HepG2 (cell line): ENCODE measurements at regions not wholly inside any gene's neighbourhood (a gene's known extent, or its start where the extent isn't known, plus 50 kb on each side); places are given as distances from the start of the nearest gene placed in this dataset.

Experiments used
- ATAC-seq: fragments of 200-7000 bp; cut with Tn5 transposase; 3 replicates; pipeline ENCODE4 v1.9.1; 2020; ENCODE audit warnings: mild to moderate bottlenecking, moderate library complexity
- BruUV-seq: library from RNA; stranded (reverse); fragments of 400-500 nt; replicated peaks from 2 replicates; lab custom pipeline; 2021; lab: Mats Ljungman, UMichigan
- CTCF ChIA-PET: fragments of 300-600 bp; formaldehyde crosslinking; extraction: SDS; loops from one replicate; lab custom pipeline; 2021; ENCODE audit warnings: low total read pairs, inconsistent platforms, low intra/inter-chr PET ratio; lab: Yijun Ruan, JAX
- POLR2A ChIA-PET: fragments of 350-600 bp; sonication (Branson Sonifier 250); formaldehyde crosslinking; loops from one replicate; lab custom pipeline; 2020; ENCODE audit warnings: antibody characterized with exemption, inconsistent platforms; lab: Yijun Ruan, JAX
- DNase-seq: peaks from one replicate; pipeline ENCODE4 v3.0.0-alpha.2; 2015; ENCODE audit warnings: low spot score
- FAIRE-seq: peaks from 3 replicates; lab custom pipeline; 2011; peaks lifted over from hg19 to GRCh38; lab: Jason Lieb, UNC
- H2AFZ ChIP-seq: one replicate; pipeline ENCODE4 v1.6.1; 2011; ENCODE audit warnings: low read length, inconsistent platforms
- H3K27ac ChIP-seq: fragments of 300-600 bp; 3 replicates; pipeline ENCODE4 v1.8.0; 2011; ENCODE audit warnings: mixed run types, mild to moderate bottlenecking, mixed read lengths, low read length, inconsistent platforms; ENCODE audit not compliant: insufficient read depth; ENCODE audit errors: extremely low read length
- H3K27me3 ChIP-seq, 2 experiments: fragments of 200-600 bp in 1 of 2; 2 replicates in 1 of 2; 3 replicates in 1 of 2; pipeline versions ENCODE4 v1.6.0 to v1.8.0; 2011; ENCODE audit warnings: low read length in 2 of 2, mild to moderate bottlenecking in 2 of 2, moderate library complexity in 2 of 2, inconsistent platforms in 1 of 2; ENCODE audit not compliant: insufficient read depth in 2 of 2, control insufficient read depth in 1 of 2
- H3K36me3 ChIP-seq, 2 experiments: fragments of 200-600 bp in 1 of 2; replicated peaks in 1 of 2; 2 replicates in 1 of 2; 3 replicates in 1 of 2; pipeline versions ENCODE4 v1.5.1 to v1.8.0; 2011; ENCODE audit warnings: low read length in 2 of 2, inconsistent platforms in 1 of 2; ENCODE audit not compliant: insufficient read depth in 2 of 2, control insufficient read depth in 1 of 2
- H3K4me1 ChIP-seq: 2 replicates; pipeline ENCODE4 v1.5.1; 2012; ENCODE audit warnings: low read length, inconsistent platforms; ENCODE audit not compliant: insufficient read depth
- H3K4me2 ChIP-seq: 2 replicates; pipeline ENCODE4 v1.6.0; 2011; ENCODE audit warnings: low read depth, low read length, inconsistent platforms
- H3K4me3 ChIP-seq, 3 experiments: fragments of 200-600 bp in 1 of 3; sonication (generic), shearing (Covaris generic) in 1 of 3; replicated peaks in 1 of 3; 2 replicates each; pipeline ENCODE4 v1.5.1; 2011 to 2016; ENCODE audit warnings: low read length in 3 of 3, inconsistent platforms in 2 of 3, low read depth in 2 of 3, mild to moderate bottlenecking in 2 of 3, control low read depth in 1 of 3, mixed read lengths in 1 of 3; ENCODE audit not compliant: insufficient read depth in 1 of 3
- H3K79me2 ChIP-seq: one replicate; pipeline ENCODE4 v1.6.1; 2011; ENCODE audit warnings: low read length, inconsistent platforms; ENCODE audit not compliant: insufficient read depth
- H3K9ac ChIP-seq: 2 replicates; pipeline ENCODE4 v1.6.0; 2011; ENCODE audit warnings: mild to moderate bottlenecking, low read depth, low read length, inconsistent platforms; ENCODE audit not compliant: insufficient read depth
- H3K9me3 ChIP-seq: 2 replicates; pipeline ENCODE4 v1.5.1; 2012; ENCODE audit warnings: mild to moderate bottlenecking, low read length
- H4K20me1 ChIP-seq: 2 replicates; pipeline ENCODE4 v1.6.0; 2011; ENCODE audit warnings: inconsistent platforms, mild to moderate bottlenecking, low read length, moderate library complexity; ENCODE audit not compliant: insufficient read depth
- ATF1 ChIP-seq: IDR thresholded peaks from 2 replicates; pipeline ENCODE4 v1.6.1; 2016; ENCODE audit warnings: mild to moderate bottlenecking, control low read depth
- EZH2 ChIP-seq: conservative IDR thresholded peaks from 2 replicates; pipeline ENCODE4 v1.6.1; 2012; ENCODE audit warnings: mild to moderate bottlenecking, low read depth, low read length, moderate library complexity
- GPN1 ChIP-seq: sonication (generic); formaldehyde crosslinking; IDR thresholded peaks from 2 replicates; pipeline ENCODE4 v1.5.1; 2020; ENCODE audit warnings: missing genetic modification reagents, borderline replicate concordance
- GTF3A ChIP-seq: sonication (generic); formaldehyde crosslinking; conservative IDR thresholded peaks from 2 replicates; pipeline ENCODE4 v1.4.0; 2020; ENCODE audit warnings: mild to moderate bottlenecking, missing genetic modification reagents
- KLF12 ChIP-seq: sonication (generic); formaldehyde crosslinking; IDR thresholded peaks from 2 replicates; pipeline ENCODE4 v1.4.0; 2020; ENCODE audit warnings: missing genetic modification reagents, borderline replicate concordance
- KLF13 ChIP-seq: sonication (generic); formaldehyde crosslinking; IDR thresholded peaks from 2 replicates; pipeline ENCODE4 v1.4.0; 2020; ENCODE audit warnings: mild to moderate bottlenecking, missing genetic modification reagents
- KLF16 ChIP-seq, 2 experiments: sonication (generic) in 1 of 2; formaldehyde crosslinking in 1 of 2; IDR thresholded peaks; 2 replicates each; pipeline versions ENCODE4 v1.6.1 to v1.8.0; 2016 to 2023; ENCODE audit warnings: missing genetic modification reagents in 2 of 2, missing compliant biosample characterization in 1 of 2
- YEATS4 ChIP-seq: sonication (generic); formaldehyde crosslinking; IDR thresholded peaks from 2 replicates; pipeline ENCODE4 v1.4.0; 2020; ENCODE audit warnings: missing genetic modification reagents, borderline replicate concordance
- YY1 ChIP-seq: IDR thresholded peaks from 2 replicates; pipeline ENCODE4 v1.6.1; 2011; ENCODE audit warnings: low read length, low read depth, moderate library complexity, mild to moderate bottlenecking; ENCODE audit not compliant: insufficient read depth, insufficient replicate concordance
- ZNF224 ChIP-seq: sonication (generic); formaldehyde crosslinking; IDR thresholded peaks from 2 replicates; pipeline ENCODE4 v1.5.0; 2020; ENCODE audit warnings: mild to moderate bottlenecking, missing genetic modification reagents
- WGBS: methylation state at CpG from one replicate; pipeline ENCODE4 v1.1.6; 2017; ENCODE audit warnings: low lambda C conversion rate; 5-methylcytosine and 5-hydroxymethylcytosine counted together
- in situ Hi-C: cut with HindIII; loops from 2 replicates; pipeline ENCODE4 v1.10.0; 2017; ENCODE audit warnings: low pct_unique_long_range_greater_than_20kb; ENCODE audit not compliant: extremely low pct_ligation_motif_present
- intact Hi-C: fragments of 100-400 bp; cut with micrococcal nuclease; formaldehyde crosslinking; loops from one replicate; pipeline ENCODE4 v1.10.0; 2022; ENCODE audit not compliant: unreplicated experiment
- TF ChIP-seq, protein P1 (sequence below): sonication (generic); formaldehyde crosslinking; IDR thresholded peaks from 2 replicates; pipeline ENCODE4 v1.9.0; 2021; ENCODE audit warnings: missing genetic modification reagents, borderline replicate concordance

DNA sequence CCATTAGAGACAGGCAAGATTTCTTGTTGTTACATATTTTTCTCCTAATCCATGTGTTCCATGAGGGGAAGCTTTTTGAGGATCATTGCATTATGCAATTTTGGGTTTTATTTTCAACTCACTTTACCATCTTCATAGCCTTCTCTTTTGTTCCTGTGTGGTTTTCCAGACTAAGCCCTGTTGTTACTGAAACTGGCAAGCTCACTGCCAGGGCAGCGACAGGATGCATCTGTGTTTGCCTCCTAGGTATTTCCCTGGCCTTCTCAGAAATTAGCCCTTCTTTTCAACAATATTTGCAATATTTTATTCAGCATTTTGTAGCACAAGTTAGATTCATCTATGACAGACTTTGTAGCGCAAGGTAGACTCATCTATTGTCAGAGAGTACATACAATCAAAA lies 134.2 kb upstream of the CYYR1 start:
- ATAC-seq (no peak), DNase-seq (no peak), FAIRE-seq (no peak)
- H3K9ac ChIP-seq, result no peak overlapping the region
- CTCF ChIA-PET, result no interaction called here
- H3K27ac ChIP-seq, result no peak overlapping the region
- intact Hi-C loops, result no loop called here
- no peaks in the 10 kb centered on the region for H3K79me2 ChIP-seq
- H3K36me3 ChIP-seq, result no peaks in the 10 kb centered on the region
- no peak overlapping the region for H2AFZ ChIP-seq
- no peaks in the 10 kb centered on the region for H4K20me1 ChIP-seq
- peaks cover 54% of the 10 kb centered on the region for H3K9me3 ChIP-seq
- no TSS peak for BruUV-seq
- TF ChIP-seq KLF13 (CRISPR knock-in tag) (no peak), ATF1 (CRISPR knock-in tag) (no peak), GPN1 (CRISPR knock-in tag) (no peak), YEATS4 (CRISPR knock-in tag) (no peak), KLF12 (CRISPR knock-in tag) (no peak), GTF3A (CRISPR knock-in tag) (no peak), KLF16 (CRISPR knock-in tag; IDR thresholded peaks at IDR 0.05) (no peak), YY1 (no peak), EZH2 (no peak), ZNF224 (no peak)
- TF ChIP-seq, protein P1, sequence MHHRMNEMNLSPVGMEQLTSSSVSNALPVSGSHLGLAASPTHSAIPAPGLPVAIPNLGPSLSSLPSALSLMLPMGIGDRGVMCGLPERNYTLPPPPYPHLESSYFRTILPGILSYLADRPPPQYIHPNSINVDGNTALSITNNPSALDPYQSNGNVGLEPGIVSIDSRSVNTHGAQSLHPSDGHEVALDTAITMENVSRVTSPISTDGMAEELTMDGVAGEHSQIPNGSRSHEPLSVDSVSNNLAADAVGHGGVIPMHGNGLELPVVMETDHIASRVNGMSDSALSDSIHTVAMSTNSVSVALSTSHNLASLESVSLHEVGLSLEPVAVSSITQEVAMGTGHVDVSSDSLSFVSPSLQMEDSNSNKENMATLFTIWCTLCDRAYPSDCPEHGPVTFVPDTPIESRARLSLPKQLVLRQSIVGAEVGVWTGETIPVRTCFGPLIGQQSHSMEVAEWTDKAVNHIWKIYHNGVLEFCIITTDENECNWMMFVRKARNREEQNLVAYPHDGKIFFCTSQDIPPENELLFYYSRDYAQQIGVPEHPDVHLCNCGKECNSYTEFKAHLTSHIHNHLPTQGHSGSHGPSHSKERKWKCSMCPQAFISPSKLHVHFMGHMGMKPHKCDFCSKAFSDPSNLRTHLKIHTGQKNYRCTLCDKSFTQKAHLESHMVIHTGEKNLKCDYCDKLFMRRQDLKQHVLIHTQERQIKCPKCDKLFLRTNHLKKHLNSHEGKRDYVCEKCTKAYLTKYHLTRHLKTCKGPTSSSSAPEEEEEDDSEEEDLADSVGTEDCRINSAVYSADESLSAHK (CRISPR knock-in tag), result no peak
- no peaks in the 10 kb centered on the region for H3K27me3 ChIP-seq
- no peak overlapping the region for H3K4me3 ChIP-seq
- POLR2A ChIA-PET, result no interaction called here
- H3K4me1 ChIP-seq, result no peaks in the 10 kb centered on the region
- in situ Hi-C loops, result no loop called here
- 3% methylated on average over 2 of the region's 2 CpGs for WGBS
- no peak overlapping the region for H3K4me2 ChIP-seq
